ENCODE measurements at regions not wholly inside any gene's neighbourhood (a gene's known extent, or its start where the extent isn't known, plus 50 kb on each side); places are given as distances from the start of the nearest gene placed in this dataset.

GRCh38 chr6:99119109-99120031 lies 171.6 kb upstream of the FBXL4 start:
- TF ChIP-seq POLR2A (IDR thresholded peaks at IDR 0.05) (no peak), CTCF (IDR thresholded peaks at IDR 0.05) (peak; percentile 33 to 63 (median 44))

All from uterus (tissue), 2 donors.